ENCODE measurements at regions not wholly inside any gene's neighbourhood (a gene's known extent, or its start where the extent isn't known, plus 50 kb on each side); places are given as distances from the start of the nearest gene placed in this dataset.
"Not testable (repeated sequence)": the region's sequence is repeated elsewhere in the genome, so short reads cannot be mapped to it uniquely, and the experiment has no call there.

- DNase-seq = no peak
- H3K27ac Mint-ChIP-seq = no peak overlapping the region
- no peaks in the 10 kb centered on the region for H3K4me1 Mint-ChIP-seq
- no peaks in the 10 kb centered on the region for H3K36me3 Mint-ChIP-seq
- H3K9me3 Mint-ChIP-seq = peaks cover 0 to 5% (median 0%) of the 10 kb centered on the region in 6 donors
- no peak overlapping the region for H3K4me3 Mint-ChIP-seq
- H3K27me3 Mint-ChIP-seq (ENCODE audit: low read depth in 3 of 3) = peaks cover 0 to 2% (median 1%) of the 10 kb centered on the region in 3 donors
Measured at GRCh38 chr2:3037196-3038194, 340.1 kb downstream of the EIPR1 start.

- Mint-ChIP-seq H3K27ac (no peak overlapping the region), H3K9me3 (peaks cover 0 to 5% (median 0%) of the 10 kb centered on the region in 6 donors), H3K4me3 (no peak overlapping the region), H3K27me3 (ENCODE audit: low read depth in 3 of 3) (peaks cover 0 to 1% (median 0%) of the 10 kb centered on the region in 3 donors), H3K4me1 (no peaks in the 10 kb centered on the region), H3K36me3 (no peaks in the 10 kb centered on the region)
- no peak for DNase-seq
Measured at GRCh38 chr2:3036432-3037125, 341.0 kb downstream of the EIPR1 start.

DNA sequence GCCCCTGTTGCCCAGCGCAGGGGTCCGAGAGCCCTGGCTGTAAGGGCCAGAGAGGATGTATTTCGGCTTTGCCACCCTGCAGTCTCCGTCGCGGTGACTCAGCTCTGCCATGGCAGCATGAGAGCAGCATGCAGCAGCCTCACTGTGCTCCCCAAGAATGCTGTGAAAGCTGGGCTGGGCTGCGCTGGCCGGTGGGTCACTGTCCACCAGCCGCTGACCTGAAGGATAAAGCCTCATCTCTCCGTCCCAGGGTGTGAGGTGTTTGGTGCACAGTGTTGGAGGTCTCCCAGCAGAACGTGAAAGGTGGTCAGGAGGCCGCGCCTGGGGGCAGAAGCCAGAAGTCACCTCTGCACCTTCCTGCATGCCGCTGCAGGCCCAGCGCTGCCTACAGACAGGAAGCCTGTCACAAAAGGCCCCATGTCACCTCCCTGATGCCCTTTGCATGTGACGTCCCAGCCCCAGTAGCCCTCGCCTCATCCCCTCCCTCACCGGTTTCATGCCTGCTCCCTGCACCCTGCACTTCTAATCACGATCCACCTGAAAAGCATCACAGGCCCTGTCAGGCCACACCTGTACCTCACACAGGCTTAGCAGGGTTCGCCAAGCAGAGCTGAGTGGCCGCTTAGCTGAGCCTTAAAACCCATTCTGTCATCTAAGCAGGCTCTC is 342.1 kb downstream of the EIPR1 start:
- peaks cover 0 to 1% (median 0%) of the 10 kb centered on the region in 3 donors for H3K27me3 Mint-ChIP-seq (ENCODE audit: low read depth in 3 of 3)
- H3K4me1 Mint-ChIP-seq = no peaks in the 10 kb centered on the region
- peaks cover 0 to 5% (median 0%) of the 10 kb centered on the region in 6 donors for H3K9me3 Mint-ChIP-seq
- no peaks in the 10 kb centered on the region for H3K36me3 Mint-ChIP-seq
- H3K4me3 Mint-ChIP-seq = no peak overlapping the region
- no peak for DNase-seq
- H3K27ac Mint-ChIP-seq = no peak overlapping the region

DNA sequence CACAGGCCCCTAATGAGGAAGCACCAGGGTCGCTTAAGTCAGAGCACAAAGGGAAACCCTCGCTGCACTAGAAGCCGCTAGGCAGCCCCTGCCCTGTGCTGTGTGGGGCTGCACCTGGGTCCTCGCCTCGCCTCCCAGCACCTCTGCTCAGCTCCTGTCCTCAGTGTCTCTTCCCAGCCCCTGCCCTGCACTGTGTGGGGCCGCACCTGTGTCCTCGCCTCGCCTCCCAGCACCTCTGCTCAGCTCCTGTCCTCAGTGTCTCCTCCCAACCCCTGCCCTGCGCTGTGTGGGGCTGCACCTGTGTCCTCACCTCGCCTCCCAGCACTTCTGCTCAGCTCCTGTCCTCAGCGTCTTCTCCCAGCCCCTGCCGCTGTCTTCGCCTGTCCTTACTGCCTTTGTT is 342.8 kb downstream of the EIPR1 start:
- H3K4me1 Mint-ChIP-seq = no peaks in the 10 kb centered on the region
- no peak overlapping the region for H3K4me3 Mint-ChIP-seq
- H3K36me3 Mint-ChIP-seq = no peaks in the 10 kb centered on the region
- H3K27me3 Mint-ChIP-seq (ENCODE audit: low read depth in 3 of 3) = peaks cover 0 to 1% (median 0%) of the 10 kb centered on the region in 3 donors
- no peak for DNase-seq
- H3K9me3 Mint-ChIP-seq = peaks cover 0 to 5% (median 0%) of the 10 kb centered on the region in 6 donors
- no peak overlapping the region for H3K27ac Mint-ChIP-seq

GRCh38 chr2:3034396-3034795 is 343.2 kb downstream of the EIPR1 start:
- no peak for DNase-seq
- no peaks in the 10 kb centered on the region for H3K36me3 Mint-ChIP-seq
- H3K4me1 Mint-ChIP-seq = no peaks in the 10 kb centered on the region
- H3K27ac Mint-ChIP-seq = no peak overlapping the region
- H3K9me3 Mint-ChIP-seq = peaks cover 0 to 5% (median 0%) of the 10 kb centered on the region in 6 donors
- no peak overlapping the region for H3K4me3 Mint-ChIP-seq
- H3K27me3 Mint-ChIP-seq (ENCODE audit: low read depth in 3 of 3) = peaks cover 0 to 2% (median 1%) of the 10 kb centered on the region in 3 donors

DNA sequence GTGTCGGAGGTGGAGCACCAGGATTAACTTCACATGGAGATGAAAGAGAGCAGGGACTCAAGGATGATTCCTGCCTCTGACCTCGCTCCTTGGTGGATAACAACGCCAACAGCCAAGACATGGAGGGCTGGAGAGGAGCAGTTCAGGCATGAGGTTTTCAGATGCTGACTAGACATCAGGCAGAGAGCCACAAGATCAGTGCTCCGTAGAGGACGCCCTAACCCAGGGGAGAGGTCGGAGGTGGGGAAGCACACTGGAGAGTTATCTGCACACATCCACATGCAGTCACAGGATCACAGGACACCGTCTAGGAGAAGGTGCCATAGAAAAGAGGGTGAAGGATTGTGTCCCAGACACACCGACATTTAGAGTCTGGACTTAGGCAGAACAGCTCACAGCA is 344.3 kb downstream of the EIPR1 start:
- Mint-ChIP-seq H3K4me1 (no peaks in the 10 kb centered on the region), H3K9me3 (peaks cover 0 to 2% (median 0%) of the 10 kb centered on the region in 6 donors), H3K4me3 (no peak overlapping the region), H3K27me3 (ENCODE audit: low read depth in 3 of 3) (peaks cover 0 to 2% (median 1%) of the 10 kb centered on the region in 3 donors), H3K36me3 (no peaks in the 10 kb centered on the region), H3K27ac (no peak overlapping the region)
- no peak for DNase-seq

DNA sequence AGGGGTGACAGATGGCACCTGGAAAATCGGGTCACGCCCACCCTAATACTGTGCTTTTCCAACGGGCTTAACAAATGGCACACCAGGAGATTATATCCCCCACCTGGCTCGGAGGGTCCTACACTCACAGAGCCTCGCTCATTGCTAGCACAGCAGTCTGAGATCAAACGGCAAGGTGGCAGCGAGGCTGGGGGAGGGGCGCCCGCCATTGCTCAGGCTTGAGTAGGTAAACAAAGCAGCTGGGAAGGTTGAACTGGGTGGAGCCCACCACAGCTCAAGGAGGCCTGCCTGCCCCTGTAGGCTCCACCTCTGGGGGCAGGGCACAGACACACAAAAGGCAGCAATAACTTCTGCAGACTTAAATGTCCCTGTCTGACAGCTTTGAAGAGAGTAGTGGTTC is 346.8 kb downstream of the EIPR1 start:
- H3K27ac Mint-ChIP-seq; H3K36me3 Mint-ChIP-seq; H3K27me3 Mint-ChIP-seq (ENCODE audit: low read depth in 3 of 3): not testable (repeated sequence)

DNA sequence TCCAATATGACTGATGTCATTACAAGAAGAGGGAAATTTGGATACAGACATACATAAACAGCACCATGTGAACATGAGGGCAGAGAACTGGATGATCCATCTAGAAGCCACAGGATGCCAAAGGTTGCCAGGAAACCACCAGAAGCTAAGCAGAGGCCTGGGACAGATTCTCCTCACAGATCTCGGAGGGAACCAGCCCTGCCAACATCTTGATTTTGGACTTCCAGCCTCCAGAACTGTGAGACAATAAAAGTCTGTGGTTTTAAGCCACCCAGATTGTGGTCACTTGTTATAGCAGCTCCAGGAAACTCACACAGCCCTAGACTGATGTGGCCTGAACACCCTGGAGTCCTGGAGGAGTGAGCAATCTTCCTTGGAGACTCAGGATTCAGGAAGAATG is 351.6 kb downstream of the EIPR1 start:
- Mint-ChIP-seq H3K27ac (no peak overlapping the region), H3K36me3 (no peaks in the 10 kb centered on the region), H3K4me3 (no peak overlapping the region), H3K4me1 (no peaks in the 10 kb centered on the region), H3K27me3 (ENCODE audit: low read depth in 3 of 3) (peaks cover 0 to 10% (median 0%) of the 10 kb centered on the region in 3 donors), H3K9me3 (peaks cover 0 to 2% (median 0%) of the 10 kb centered on the region in 6 donors)
- DNase-seq = no peak

More for the DNA sequence above, 346.8 kb downstream of the EIPR1 start:
- H3K4me1 Mint-ChIP-seq, DNase-seq, H3K4me3 Mint-ChIP-seq, H3K9me3 Mint-ChIP-seq: not testable (repeated sequence)

DNA sequence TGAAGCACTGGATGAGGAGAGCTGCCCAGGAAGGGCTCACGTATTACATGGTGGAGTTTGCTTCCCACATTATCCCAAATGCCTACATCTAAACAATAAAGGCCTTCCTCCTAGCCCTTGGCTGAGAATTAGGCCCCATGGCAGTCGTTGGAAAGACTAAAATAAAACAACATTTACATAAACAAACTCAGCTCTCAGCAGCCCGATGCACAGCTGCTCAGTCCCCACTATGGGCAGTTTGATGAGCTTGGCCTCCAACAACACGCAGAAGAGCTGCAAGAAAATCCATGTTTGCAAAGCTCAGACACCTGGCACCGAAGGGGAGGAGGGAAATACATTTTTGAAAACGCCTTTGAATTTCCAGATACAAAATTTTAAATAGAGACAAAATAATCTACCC is 352.4 kb downstream of the EIPR1 start:
- Mint-ChIP-seq H3K36me3 (no peaks in the 10 kb centered on the region), H3K9me3 (peaks cover 0 to 2% (median 0%) of the 10 kb centered on the region in 6 donors), H3K27me3 (ENCODE audit: low read depth in 3 of 3) (peaks cover 0 to 10% (median 0%) of the 10 kb centered on the region in 3 donors), H3K4me3 (no peak overlapping the region), H3K27ac (no peak overlapping the region), H3K4me1 (no peaks in the 10 kb centered on the region)
- DNase-seq = no peak

- no peak for DNase-seq
- peaks cover 0 to 2% (median 0%) of the 10 kb centered on the region in 6 donors for H3K9me3 Mint-ChIP-seq
- H3K27me3 Mint-ChIP-seq (ENCODE audit: low read depth in 3 of 3) = peaks cover 0 to 7% (median 0%) of the 10 kb centered on the region in 3 donors
- H3K4me3 Mint-ChIP-seq = no peak overlapping the region
- no peak overlapping the region for H3K27ac Mint-ChIP-seq
- no peaks in the 10 kb centered on the region for H3K36me3 Mint-ChIP-seq
- H3K4me1 Mint-ChIP-seq = no peaks in the 10 kb centered on the region
Measured at GRCh38 chr2:3024401-3024935, 353.1 kb downstream of the EIPR1 start.

DNA sequence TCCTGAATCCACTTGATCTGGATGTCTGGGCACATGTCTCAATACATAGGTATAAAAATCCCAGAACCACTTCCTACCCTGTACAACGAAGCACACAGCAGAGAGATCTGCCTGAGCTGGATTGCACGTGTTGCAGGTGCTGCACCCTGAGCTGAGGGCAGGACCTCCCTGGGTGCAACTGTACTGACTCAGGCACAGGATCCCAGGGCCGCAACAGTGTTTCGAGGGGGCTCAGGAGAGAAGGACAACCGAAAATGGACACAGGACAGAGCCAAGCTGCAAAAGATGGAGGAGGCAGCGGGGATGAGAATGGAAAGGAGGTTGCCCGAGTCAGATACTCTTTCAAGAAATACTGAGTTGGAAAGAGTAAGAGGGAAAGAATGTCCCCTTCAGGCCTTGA is 354.1 kb downstream of the EIPR1 start:
- Mint-ChIP-seq H3K27ac (no peak overlapping the region), H3K9me3 (peaks cover 0 to 4% (median 0%) of the 10 kb centered on the region in 6 donors), H3K4me1 (no peaks in the 10 kb centered on the region), H3K27me3 (ENCODE audit: low read depth in 3 of 3) (peaks cover 0 to 7% (median 0%) of the 10 kb centered on the region in 3 donors), H3K4me3 (no peak overlapping the region), H3K36me3 (no peaks in the 10 kb centered on the region)
- DNase-seq = no peak

- H3K27me3 Mint-ChIP-seq (ENCODE audit: low read depth in 3 of 3) = peaks cover 0 to 7% (median 0%) of the 10 kb centered on the region in 3 donors
- no peak overlapping the region for H3K4me3 Mint-ChIP-seq
- H3K4me1 Mint-ChIP-seq = no peaks in the 10 kb centered on the region
- H3K9me3 Mint-ChIP-seq = peaks cover 0 to 4% (median 0%) of the 10 kb centered on the region in 6 donors
- H3K27ac Mint-ChIP-seq = no peak overlapping the region
- DNase-seq = no peak
- no peaks in the 10 kb centered on the region for H3K36me3 Mint-ChIP-seq
Measured at GRCh38 chr2:3022841-3023372, 354.7 kb downstream of the EIPR1 start.

DNA sequence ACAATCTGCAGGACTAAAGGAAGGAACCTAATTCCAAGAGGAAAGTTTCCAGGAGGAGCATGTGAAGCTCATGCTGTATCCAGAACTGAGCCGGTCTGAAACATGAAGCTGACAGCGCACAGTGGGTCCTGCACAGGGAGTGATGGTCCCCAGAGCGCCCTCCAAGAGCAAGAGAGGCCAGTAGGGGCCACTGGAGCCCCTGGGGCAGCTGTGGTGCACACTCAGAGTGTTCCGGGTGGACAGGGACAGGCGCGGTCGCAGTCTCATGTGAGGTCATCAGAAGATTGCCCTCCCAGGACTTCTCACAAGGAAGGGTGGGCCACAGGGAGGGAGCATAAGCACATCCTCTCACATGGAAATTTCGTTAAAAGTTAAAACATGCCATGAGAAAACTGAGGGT is 355.9 kb downstream of the EIPR1 start:
- peaks cover 0 to 4% (median 1%) of the 10 kb centered on the region in 6 donors for H3K9me3 Mint-ChIP-seq
- no peaks in the 10 kb centered on the region for H3K4me1 Mint-ChIP-seq
- peaks cover 0 to 7% (median 0%) of the 10 kb centered on the region in 3 donors for H3K27me3 Mint-ChIP-seq (ENCODE audit: low read depth in 3 of 3)
- DNase-seq = no peak
- no peak overlapping the region for H3K4me3 Mint-ChIP-seq
- no peak overlapping the region for H3K27ac Mint-ChIP-seq
- H3K36me3 Mint-ChIP-seq = no peaks in the 10 kb centered on the region
